Stomach (tissue), 4 donors: ENCODE measurements at regions not wholly inside any gene's neighbourhood (a gene's known extent, or its start where the extent isn't known, plus 50 kb on each side); places are given as distances from the start of the nearest gene placed in this dataset.

ENCODE experiments used
- CTCF ChIP-seq, 7 experiments: fragments of 450-650 bp in 4 of 7; fragments of 200-600 bp in 3 of 7; sonication (generic) in 3 of 7; IDR thresholded peaks; one replicate each; pipeline ENCODE4 v1.5.1; 2016 to 2019; ENCODE audit warnings: antibody characterized with exemption in 7 of 7, control low read depth in 2 of 7, mild to moderate bottlenecking in 1 of 7
- POLR2A ChIP-seq, 4 donors: fragments of 450-650 bp; IDR thresholded peaks; one replicate each; pipeline ENCODE4 v1.6.1; 2016; ENCODE audit warnings: antibody characterized with exemption in 4 of 4, control low read depth in 2 of 4, mild to moderate bottlenecking in 1 of 4, moderate library complexity in 1 of 4

GRCh38 chr3:73120710-73121109 lies 59.3 kb downstream of the EBLN2 start:
- no peak for TF ChIP-seq CTCF (IDR thresholded peaks at IDR 0.05)
- no peak for TF ChIP-seq POLR2A (IDR thresholded peaks at IDR 0.05)
